ENCODE measurements at regions not wholly inside any gene's neighbourhood (a gene's known extent, or its start where the extent isn't known, plus 50 kb on each side); places are given as distances from the start of the nearest gene placed in this dataset.

DNA sequence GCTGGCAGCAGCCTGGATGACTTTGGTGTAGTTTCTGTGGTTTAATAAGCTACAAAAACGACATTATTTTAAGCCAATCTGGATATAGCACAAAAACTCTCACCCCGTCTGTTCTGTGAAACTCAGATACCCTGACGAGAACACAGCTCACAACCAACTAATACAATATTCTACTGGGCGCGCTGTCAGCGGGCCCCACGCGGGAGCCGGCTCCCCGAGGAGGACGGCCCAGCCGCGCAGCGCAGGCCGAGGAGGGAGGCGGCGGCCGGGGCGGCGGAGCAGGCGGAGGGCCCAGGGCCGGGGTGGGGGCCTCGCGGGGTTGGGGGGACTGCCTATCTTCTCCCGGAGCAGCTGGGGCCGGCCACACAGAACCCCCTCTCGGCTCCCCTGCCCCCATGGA, 87.2 kb upstream of the POU3F1 start:
- no peak for DNase-seq (ENCODE audit: low spot score)

DNA sequence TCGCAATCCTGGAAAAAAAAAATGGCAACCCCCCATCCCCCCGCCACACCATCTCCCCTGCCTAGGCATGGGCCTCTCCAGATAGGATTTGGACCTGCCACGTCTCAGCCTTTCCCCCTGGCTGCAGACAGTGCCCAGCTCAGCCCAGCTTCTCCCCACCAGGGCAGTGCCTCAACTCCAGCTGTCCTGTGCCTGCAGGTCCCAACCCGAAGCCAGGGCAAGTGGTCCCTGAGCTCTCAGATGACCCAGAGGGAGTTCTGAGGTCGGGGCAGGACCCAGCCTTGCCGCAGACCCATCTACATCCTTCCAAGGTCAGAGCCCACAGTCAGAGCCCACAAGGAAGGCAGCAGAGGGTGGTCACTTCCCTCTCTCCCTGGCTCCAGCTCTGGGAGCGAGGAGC, 86.7 kb upstream of the POU3F1 start:
- DNase-seq (ENCODE audit: low spot score), result no peak

DNA sequence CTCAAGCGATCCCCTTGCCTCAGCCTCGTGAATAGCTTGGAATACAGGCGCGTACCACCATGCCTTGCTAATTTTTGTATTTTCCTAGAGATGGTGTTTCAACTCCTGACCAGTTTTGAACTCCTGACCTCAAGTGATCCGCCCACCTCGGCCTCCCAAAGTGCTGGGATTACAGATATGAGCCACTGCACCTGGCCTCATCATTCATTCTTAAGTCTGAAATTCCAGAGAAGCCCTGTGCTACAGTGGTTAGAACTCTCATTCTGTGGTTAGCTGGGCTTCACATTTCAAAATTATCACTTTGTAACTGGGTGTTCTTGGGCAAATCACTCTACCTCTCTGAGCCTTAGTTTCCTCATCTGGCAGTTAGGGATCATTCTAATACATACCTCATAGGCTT, 86.1 kb upstream of the POU3F1 start:
- no peak for DNase-seq (ENCODE audit: low spot score)

DNA sequence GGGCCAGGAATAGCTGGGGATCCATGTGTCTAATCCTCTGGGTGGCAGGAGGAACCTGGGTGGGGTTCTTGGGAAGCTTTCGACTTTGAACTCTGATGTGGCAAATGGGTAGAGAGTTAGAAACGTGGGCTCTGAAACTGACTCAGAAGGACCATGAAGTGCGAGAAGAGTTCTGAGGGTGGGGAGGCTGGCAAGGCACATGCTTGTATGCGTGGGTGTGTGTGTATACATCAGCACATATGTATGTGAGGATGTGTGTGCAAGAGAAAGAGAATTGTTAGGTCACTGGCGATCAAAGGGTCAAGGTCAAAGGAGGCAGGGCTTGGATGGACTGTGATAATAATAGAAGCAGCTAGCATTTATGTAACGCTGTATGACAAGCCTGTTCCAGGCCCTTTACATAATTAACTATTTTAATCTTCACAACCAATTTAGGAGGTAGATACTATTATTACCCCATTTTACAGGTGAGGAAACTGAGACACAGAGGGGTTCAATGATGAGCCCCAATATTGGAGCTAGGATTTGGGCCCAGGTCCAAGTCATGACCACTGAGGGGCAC, 84.5 kb upstream of the POU3F1 start:
- DNase-seq (ENCODE audit: low spot score), result no peak

DNA sequence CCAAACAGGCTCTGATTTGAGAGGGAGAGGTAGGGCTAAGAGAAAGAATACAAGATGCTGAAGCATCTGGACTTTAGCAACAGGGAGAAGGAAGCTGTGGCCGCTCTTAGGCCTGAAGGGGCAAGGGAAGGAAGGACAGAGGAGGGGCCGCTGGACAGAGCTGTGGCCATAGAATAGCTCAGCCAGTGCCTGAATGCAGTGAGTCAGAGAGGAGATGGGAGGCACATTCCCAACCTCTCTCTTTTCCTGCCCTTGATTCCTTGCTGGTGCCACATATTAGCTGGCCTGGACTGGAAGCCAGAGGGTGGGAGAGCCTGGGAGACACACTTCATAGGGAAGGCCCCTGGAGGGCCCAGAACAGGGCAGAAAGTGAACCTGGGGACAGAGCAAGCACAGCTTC, 83.4 kb upstream of the POU3F1 start:
- DNase-seq (ENCODE audit: low spot score), result no peak

DNA sequence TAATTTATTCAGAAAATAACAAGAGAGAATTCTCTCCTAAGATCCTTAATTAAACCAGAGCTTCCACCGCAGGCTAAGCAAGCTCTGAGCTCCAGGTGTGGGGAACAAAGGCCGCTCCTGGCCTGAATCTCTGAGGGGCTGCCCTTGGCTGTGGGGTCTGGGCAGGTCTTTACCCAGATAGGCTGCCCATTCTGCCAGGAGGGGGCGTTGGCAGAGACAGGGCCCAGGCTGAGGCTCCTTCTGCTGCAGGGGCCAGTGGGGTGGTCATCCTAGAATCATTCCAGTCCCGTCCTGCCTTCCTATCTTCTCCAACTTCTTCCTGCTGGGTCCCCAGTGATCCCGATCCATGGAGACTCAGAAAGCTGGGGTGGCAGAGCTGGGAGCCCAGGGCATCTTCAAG, 82.9 kb upstream of the POU3F1 start:
- no peak for DNase-seq (ENCODE audit: low spot score)

DNA sequence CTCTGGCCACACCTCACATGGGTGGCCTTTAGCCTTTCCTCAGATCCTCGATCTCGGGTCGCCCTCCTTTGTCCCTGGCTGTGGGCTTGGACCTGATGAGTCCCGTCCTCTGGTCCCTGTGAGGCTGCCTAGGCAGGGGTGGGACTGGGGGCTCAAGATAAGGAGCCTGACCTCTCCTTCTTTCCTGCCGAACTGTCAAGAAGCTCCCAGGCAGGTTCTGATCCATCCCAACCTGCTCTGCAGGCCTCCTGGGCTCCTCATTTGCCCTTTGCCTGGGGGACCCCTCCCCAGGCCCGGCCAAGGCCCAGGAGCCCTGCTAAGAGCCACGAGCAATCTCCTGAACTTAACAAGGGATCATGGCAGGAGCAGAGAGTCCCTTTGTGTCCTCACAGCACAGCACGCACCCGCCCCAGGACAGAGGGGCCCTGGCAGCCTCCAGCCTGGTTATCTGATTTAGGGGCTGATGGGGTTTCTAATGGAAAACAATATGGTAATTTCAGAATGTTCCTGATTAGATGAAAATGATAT, 82.4 kb upstream of the POU3F1 start:
- no peak for DNase-seq (ENCODE audit: low spot score)

DNA sequence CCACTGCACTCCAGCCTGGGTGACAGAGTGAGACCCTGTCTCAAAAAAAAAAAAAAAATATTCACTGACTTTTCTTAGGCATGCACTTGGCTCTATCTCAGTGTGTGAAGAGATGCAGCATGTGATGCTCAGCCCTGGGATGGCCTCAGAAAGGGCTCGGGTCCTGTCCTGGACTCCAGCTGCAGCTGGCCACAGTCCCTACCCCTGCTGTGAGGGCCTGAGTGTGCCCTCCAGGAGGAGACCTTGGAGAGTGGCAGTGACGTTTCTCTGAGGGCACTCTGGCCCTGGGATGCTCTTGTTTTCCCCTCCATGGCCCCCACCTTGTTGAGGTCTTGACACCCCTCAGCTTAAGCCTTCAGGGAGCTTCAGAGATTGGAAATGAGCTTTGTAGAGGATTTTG, 81.9 kb upstream of the POU3F1 start:
- DNase-seq (ENCODE audit: low spot score), result no peak

DNA sequence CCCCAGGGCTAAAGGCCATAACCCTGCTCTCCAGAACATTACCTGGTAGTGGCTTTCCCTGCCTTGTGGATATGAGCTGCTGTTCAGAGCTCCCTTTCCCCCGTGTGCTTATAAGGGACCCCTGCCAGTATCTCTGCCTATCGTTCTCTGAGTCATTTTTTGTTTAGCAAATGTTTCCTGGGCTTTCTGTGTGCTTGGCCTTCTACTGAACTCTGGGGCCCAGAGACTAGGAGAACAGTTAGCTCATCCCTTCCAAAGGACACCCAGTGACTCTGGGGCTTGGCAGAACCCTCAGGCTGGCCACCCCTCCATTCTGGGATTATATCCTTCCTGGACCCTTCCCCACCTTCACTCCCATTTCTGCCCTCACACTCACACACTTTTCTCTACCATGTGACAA, 80.8 kb upstream of the POU3F1 start:
- no peak for DNase-seq (ENCODE audit: low spot score)

DNA sequence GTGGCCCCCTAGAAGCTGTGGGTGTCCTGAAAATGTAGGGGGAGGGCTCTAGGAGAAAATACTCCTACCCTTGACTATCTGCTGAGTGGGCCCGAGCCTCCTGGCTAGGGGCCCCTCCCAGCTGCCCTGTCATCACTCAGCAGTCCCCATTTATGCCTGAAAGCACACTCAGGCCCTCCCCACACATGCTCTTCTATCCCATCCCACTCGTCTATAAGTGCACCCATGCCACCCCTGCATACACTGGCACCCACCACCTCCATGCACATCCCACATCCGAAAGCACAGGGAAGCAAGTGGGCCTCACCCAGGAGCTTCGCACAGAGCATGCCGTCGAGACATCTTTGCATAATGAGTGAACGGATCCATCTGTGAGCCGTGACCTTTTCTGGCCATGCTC, 80.4 kb upstream of the POU3F1 start:
- DNase-seq (ENCODE audit: low spot score), result no peak

DNA sequence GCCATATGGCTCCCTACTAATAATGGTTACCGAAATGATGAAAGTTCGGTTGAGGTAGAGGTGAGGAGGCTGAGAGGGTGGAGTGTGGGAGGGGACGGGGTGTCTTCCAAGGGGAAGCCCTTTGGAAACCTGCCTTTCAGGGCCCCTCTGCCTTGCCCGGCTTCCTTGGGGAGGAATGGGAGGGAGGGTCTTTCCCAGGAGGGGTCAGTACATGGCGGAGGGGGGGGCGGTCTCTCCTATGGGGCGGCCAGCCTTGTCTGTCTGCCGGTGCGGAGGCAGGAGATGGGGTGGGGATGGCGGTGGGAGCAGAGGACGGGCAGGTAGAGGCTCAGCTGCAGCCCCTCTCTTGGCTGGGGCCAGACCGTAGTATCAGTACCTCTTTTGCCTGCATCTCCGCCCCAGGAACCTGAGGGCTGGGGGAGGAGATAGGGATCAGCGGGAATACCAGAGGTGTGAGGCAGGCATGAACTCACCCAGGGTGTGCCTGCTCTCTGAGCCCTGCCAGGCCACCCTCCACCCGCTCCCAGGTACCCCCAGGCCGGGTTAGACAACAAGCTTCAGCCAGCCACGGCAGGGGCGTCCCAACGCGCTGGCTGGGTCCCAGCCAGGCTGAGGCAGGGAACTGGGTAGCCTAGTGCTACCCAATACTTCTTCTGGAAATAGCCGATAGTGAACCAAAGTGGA, 79.4 kb upstream of the POU3F1 start:
- DNase-seq (ENCODE audit: low spot score), result no peak

DNA sequence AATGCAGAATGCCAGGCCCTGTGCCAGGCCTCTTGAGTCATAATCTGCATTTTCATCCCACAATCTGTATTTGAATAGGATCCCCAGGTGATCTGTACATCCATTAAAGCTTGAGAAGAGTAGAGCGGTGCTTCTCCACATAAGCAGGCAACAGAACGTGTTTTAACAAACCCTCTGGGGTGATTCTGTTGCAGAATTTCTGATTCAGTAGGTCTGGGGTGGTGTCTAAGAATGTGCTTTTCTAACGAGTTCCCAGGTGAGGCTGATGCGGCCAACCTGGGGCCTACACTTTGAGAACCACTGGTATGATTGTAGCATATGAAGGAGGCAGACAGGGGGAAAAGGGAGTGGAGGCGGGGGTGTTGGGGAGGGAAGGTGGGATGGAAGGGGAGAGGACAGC, 78.4 kb upstream of the POU3F1 start:
- no peak for DNase-seq (ENCODE audit: low spot score)

DNA sequence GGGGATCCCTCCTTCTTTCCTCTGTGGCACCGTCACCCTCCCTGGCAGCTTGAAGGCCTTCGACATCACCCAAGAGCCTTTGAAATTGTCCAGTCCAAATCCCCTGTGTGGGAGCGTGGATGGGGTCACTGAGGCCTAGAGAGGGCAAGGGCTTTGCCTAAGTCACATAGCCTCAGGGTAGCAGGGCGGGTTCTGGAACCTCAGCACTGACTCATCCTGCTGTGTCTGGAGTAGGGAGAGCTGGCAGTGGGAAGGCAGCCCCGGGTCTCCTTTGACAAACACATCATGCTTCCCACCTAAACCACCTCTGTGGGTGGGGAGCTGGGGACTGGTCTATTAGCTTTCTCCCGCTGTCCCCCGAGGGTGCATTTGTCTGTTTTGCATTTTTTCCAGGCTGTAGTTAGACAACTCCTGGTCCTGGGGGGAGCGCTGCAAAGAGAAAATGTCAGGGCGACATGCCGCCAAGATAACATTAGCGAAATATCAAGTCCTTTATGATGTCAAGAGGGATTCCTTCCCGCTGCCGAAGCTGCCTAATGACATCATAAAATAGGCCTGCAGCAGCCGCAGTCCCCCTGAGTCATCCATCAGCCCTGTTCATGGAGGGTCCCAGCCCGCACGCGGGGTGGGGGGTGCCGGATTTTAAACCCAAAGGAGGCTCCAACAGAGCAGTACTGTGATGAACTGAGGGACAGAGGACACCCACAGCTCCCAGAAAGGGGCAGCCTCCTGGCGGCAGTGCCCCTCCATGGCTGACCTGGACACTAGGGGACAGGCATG, 77.0 kb upstream of the POU3F1 start:
- no peak for DNase-seq (ENCODE audit: low spot score)

DNA sequence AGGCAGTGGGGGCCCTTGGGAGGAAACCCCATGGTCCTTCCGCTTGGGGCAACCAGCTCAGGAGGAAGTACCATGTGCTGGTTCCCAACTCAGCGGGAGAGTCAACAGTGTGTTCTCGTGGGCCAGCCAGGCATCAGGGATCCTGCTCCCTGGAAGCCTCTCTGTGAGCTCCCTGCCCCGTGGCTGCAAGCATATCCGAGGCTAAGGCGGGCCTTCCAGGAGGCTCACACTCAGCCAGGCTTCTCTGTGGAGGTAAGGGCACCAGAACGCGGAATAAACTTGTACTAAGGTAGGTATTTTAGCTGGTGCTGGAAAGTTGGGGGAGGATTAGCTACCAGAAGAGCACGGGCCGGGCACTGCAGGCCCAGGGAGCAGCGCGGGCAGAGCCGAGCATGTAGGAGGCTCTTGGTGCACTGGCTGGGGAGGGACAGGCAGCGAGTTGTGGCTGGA, 74.7 kb upstream of the POU3F1 start:
- no peak for DNase-seq (ENCODE audit: low spot score)

DNA sequence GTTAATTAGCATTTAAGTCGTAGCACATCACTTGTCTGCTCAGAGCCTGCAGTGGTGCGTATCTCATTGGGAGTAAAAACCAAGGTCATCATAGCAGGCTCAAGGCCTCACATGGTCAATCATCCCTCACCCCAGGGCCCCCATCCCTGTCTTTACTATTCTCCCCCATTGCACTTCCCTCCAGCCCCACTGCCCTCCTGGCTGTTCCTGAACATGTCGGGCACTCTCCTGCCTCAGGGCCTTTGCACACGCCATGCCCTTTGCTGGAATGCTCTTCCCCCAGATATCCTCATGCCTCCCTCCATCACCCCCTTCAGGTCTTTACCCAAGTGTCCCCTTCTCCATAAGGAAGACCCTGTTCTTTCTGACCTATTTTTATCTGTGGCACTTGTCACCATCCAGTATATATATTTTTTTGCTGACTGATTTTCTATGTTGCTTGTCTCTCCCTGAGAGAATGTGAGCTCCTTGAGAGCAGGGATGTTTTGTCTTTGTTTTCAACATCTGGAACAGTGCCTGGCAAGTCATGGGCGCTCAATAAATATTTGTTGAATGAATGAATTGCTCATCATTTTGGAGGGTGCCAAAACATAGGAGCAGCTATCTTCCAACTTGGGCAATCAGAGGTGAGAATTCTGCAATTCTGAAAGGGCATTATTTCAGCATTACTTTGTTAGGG, 74.1 kb upstream of the POU3F1 start:
- DNase-seq (ENCODE audit: low spot score), result no peak

DNA sequence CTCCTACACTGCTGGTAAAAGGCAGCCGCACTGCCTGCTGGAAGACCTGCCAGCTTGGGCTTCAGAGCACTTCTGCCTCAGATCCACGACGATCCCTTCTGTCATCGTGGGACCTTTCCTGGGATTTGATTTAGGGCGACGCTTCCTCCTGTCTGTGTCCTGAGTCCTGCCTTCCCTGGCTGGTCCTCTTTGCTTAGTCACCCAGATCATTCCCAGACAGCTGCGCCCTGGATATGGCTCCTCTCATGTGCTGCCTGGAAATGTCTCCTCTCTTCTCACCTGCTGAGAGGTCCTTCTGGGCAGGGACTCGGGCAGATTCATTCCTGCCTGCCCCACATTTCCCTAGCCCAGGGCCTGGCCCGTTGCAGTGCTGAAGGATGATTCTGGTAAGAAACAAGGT, 72.4 kb upstream of the POU3F1 start:
- DNase-seq (ENCODE audit: low spot score), result no peak

DNA sequence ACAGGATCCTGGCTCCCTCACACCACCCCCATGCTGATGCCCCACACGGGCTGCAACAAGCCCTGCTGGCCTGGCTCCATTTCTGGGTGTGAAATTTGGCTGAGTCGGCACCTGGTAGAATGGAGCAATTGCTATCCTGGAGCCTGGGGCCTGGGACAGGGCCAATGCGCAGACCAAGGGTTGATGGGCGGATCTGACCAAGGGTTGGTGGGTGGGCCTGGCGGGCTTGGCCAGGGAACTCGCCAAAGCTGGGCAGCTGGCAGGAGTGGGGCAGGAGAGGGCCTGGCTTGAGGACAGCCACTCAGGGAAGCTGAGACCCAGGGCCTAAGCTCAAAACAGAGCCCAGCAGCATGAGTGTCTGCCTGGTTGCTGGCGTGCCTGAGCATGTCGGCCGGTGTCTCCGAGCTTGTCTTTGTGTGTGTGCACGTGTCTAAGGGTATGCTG, 70.9 kb upstream of the POU3F1 start:
- no peak for DNase-seq (ENCODE audit: low spot score)

DNA sequence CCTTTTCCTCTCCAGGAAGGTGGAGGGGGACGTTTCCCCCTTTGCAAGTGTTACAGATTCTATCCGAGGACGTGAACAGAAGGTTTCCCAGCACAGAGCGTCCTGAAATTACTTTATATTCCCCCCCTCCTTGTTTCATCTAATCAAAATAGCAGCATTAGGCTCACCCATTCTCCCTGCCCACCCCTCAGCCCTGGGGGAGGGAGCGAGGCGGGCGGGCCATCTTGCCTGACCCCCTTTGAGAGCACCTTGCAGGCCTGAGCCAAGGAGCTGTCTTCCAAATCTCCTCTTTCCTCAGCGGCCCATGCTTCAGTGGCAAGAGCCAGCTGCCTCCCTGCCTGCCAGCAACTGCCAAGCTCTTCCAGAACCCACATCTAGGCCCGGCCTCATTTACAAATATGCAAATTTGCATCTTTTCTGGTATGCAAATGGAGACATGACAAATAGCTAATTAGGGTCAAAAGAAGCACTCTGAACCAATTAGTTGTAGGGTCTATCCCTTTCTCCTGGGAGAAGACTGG, 69.1 kb upstream of the POU3F1 start:
- no peak for DNase-seq (ENCODE audit: low spot score)

DNA sequence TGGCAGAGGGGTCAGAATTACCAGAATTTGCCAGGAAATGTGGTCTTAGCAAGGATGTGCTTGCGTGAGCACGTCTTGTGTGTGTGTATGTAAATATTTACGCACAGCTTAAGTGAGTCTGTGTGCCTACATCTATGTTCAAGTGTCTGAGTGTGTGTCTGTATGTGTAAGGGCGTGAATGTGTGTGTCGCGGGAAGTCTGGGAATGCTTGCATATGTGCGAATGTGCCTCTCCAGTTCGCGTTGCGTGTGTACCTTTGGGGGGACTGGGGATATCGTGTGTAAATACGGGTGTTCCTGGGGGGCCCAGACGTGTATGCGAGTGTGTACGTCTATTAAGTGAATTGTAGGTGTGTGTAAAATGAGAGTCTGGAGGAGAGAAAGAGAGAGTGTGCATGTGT, 68.6 kb upstream of the POU3F1 start:
- no peak for DNase-seq (ENCODE audit: low spot score)

DNA sequence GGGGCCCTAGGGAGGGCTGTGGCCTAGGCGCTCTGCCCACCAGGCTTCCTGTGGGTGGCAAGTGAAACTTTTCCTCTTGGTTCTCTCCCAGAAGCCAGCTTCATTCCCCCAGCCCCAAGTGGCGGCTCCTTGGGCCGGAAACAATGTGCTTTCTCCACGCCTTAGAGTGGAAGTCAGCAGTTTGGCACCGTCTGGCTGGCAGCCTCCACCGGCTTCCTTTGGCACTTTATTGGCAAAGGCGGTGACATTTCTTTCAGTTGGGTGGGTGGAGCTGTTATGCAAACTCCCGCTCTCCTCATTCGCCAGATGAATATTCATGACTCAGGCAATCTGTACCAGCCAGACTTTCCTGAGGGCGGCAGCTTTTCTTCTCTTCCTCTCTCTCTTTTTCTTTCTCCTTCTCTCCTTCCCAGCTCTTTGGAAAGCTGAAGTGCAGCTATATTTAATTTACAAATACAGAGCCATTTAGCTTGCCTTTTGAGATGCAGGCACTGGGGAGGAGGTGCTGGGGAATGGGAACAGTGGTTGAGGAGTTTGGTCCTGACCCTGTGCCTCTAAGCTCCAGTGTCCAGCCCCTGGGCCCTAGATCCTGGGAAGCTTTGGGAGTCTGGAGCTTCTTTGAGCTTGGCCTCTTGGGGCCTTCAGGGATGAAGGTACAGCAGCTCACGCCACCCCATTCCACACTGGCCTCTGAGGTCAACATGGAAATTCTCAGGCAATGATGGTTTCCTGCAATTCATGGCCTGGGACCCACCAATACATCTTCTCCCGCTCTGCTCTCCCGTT, 67.8 kb upstream of the POU3F1 start:
- DNase-seq (ENCODE audit: low spot score), result no peak

DNA sequence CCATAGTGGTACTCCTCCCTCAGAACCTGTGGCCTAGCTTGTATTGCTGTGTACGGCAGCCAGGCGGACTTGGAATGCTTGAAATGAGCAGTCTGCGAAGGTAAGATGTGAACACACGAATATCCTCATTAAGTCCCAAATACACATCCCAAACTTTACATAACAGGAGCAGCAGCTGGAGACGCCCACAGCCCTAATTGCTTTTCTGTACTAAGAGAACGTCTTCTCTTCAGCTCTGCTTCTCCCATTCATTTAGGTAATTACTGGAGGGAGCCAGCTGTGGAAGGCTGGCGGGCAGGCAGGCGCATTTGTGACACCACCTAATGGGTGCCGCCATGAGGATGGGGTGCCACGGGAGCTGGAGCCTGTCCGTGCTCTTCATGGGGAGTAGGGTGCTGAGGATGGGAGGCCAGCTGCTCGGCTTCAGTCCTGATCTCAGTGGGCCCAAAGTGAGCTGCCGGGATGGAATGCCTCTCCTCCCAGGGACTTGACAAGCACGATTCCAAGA, 66.6 kb upstream of the POU3F1 start:
- no peak for DNase-seq (ENCODE audit: low spot score)

All from AG08396 (cell line).